ENCODE measurements at regions not wholly inside any gene's neighbourhood (a gene's known extent, or its start where the extent isn't known, plus 50 kb on each side); places are given as distances from the start of the nearest gene placed in this dataset.
"Not testable (repeated sequence)": the region's sequence is repeated elsewhere in the genome, so short reads cannot be mapped to it uniquely, and the experiment has no call there.

GRCh38 chr16:72729552-72729951 is 318.4 kb downstream of the ZFHX3 start:
- not testable (repeated sequence) for DNase-seq

GRCh38 chr16:72728516-72728915 is 319.4 kb downstream of the ZFHX3 start:
- DNase-seq: no peak

- DNase-seq: no peak
These were observed 320.4 kb downstream of the ZFHX3 start for GRCh38 chr16:72727565-72727964.

GRCh38 chr16:72725643-72726042 is 322.3 kb downstream of the ZFHX3 start:
- no peak for DNase-seq

GRCh38 chr16:72723781-72724180 is 324.1 kb downstream of the ZFHX3 start:
- peak; percentile 54 for DNase-seq

GRCh38 chr16:72722552-72722951 is 325.4 kb downstream of the ZFHX3 start:
- no peak for DNase-seq

GRCh38 chr16:72721981-72722380 is 325.9 kb downstream of the ZFHX3 start:
- no peak for DNase-seq

- DNase-seq: peak; percentile 9
These were observed 332.7 kb downstream of the ZFHX3 start for GRCh38 chr16:72715267-72715666.

GRCh38 chr16:72711823-72712222 is 336.1 kb downstream of the ZFHX3 start:
- no peak for DNase-seq

GRCh38 chr16:72705801-72706200 is 342.1 kb downstream of the ZFHX3 start:
- DNase-seq: no peak

GRCh38 chr16:72704746-72705372 is 343.1 kb downstream of the ZFHX3 start:
- no peak for DNase-seq

- DNase-seq: no peak
These were observed 358.1 kb downstream of the ZFHX3 start for GRCh38 chr16:72689851-72690250.

- no peak for DNase-seq
These were observed 367.2 kb downstream of the ZFHX3 start for GRCh38 chr16:72680732-72681131.

GRCh38 chr16:72679856-72680255 is 368.1 kb downstream of the ZFHX3 start:
- DNase-seq: no peak

GRCh38 chr16:72677662-72678447 is 370.1 kb downstream of the ZFHX3 start:
- peak; percentile 42 for DNase-seq

- DNase-seq: no peak
These were observed 374.8 kb downstream of the ZFHX3 start for GRCh38 chr16:72673118-72673517.

- DNase-seq: no peak
These were observed 381.7 kb downstream of the ZFHX3 start for GRCh38 chr16:72666267-72666666.

GRCh38 chr16:72665701-72666100 is 382.2 kb downstream of the ZFHX3 start:
- DNase-seq: no peak

- peak; percentile 99 for DNase-seq
These were observed 383.2 kb downstream of the ZFHX3 start for GRCh38 chr16:72664509-72665408.

- no peak for DNase-seq
These were observed 383.8 kb downstream of the ZFHX3 start for GRCh38 chr16:72664056-72664508.

- peak; percentile 46 for DNase-seq
These were observed 388.8 kb downstream of the ZFHX3 start for GRCh38 chr16:72658888-72659717.

- DNase-seq: no peak
These were observed 390.1 kb downstream of the ZFHX3 start for GRCh38 chr16:72657791-72658190.

Data from fibroblast of skin of right quadriceps (primary cell).